Ascending aorta (tissue), 2 donors: ENCODE measurements at regions not wholly inside any gene's neighbourhood (a gene's known extent, or its start where the extent isn't known, plus 50 kb on each side); places are given as distances from the start of the nearest gene placed in this dataset.

Source experiments
- DNase-seq, 2 donors: peaks; one replicate each; pipeline ENCODE4 v3.0.0-alpha.2; 2019; ENCODE audit warnings: low spot score in 2 of 2
- H3K27ac ChIP-seq, 2 donors: fragments of 200-600 bp; sonication (generic); one replicate each; pipeline ENCODE4 v1.5.1; 2016 to 2017; ENCODE audit warnings: mild to moderate bottlenecking in 1 of 2
- H3K27me3 ChIP-seq: fragments of 200-600 bp; sonication (generic); one replicate; pipeline ENCODE4 v1.5.1; 2017
- H3K36me3 ChIP-seq, 2 donors: fragments of 200-600 bp; sonication (generic); one replicate each; pipeline ENCODE4 v1.5.1; 2016
- H3K4me1 ChIP-seq, 2 donors: fragments of 200-600 bp; sonication (generic); one replicate each; pipeline ENCODE4 v1.5.1; 2016 to 2017; ENCODE audit warnings: mild to moderate bottlenecking in 1 of 2
- H3K4me3 ChIP-seq, 2 donors: fragments of 200-600 bp; sonication (generic); one replicate each; pipeline ENCODE4 v1.5.1; 2016 to 2017; ENCODE audit warnings: mild to moderate bottlenecking in 1 of 2
- H3K9me3 ChIP-seq, 2 donors: fragments of 200-600 bp; sonication (generic); one replicate each; pipeline ENCODE4 v1.5.1; 2016
- CTCF ChIP-seq, 3 experiments: fragments of 200-600 bp in 2 of 3; fragments of 450-650 bp in 1 of 3; sonication (generic) in 2 of 3; IDR thresholded peaks; one replicate each; pipeline ENCODE4 v1.5.1; 2016 to 2019; ENCODE audit warnings: antibody characterized with exemption in 3 of 3, mild to moderate bottlenecking in 1 of 3, moderate library complexity in 1 of 3
- intact Hi-C: fragments of 100-400 bp; cut with DNase I; formaldehyde crosslinking; loops from one replicate; pipeline ENCODE4 v1.15.1; 2023

DNA sequence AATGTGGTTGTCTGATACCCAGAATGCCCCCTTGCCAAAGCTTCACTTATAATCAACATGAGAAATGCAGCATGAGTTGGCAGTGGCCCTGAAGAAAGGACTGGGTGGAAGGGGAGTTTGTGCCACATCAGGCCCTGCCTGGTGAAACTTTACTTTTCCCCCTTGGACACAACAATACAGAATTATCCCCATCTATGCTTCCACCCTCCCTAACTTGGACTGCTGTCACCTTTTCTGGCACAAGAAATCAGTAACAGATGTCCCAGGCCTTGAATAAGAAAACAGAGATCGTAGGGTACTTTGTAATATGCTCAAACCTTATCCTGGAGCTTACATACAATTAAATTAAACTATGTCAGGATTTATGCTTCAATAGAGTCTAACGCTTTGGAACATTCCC, 128.9 kb upstream of the SATB2 start:
- intact Hi-C loops, result no loop called here
- no peak for DNase-seq
- no peak for TF ChIP-seq CTCF (IDR thresholded peaks at IDR 0.05)
- no peaks in the 10 kb centered on the region for H3K9me3 ChIP-seq
- no peak overlapping the region for H3K4me3 ChIP-seq
- H3K36me3 ChIP-seq, result no peaks in the 10 kb centered on the region
- no peaks in the 10 kb centered on the region for H3K27me3 ChIP-seq
- no peak overlapping the region for H3K27ac ChIP-seq
- H3K4me1 ChIP-seq, result no peaks in the 10 kb centered on the region

DNA sequence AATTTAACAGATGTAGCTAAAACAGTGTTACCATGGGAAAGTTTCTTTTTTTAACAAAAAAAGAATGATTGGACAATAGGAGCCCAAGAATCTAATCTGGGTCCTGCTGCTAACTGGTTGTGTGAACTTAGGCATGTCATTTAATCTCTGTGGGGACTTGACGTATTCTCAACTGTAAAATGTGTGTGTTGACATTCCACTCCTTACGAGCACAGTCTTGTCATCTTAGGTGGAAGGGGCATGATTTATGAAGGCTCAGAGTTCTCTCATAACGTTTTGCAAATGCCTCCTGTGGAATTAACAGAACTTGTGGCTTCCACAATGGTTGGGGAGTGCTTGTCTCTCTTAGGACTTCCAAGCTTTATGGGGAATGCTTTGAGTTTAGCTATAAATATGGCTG, 125.9 kb upstream of the SATB2 start:
- no peak for DNase-seq
- Histone ChIP-seq H3K4me3 (no peak overlapping the region), H3K4me1 (no peaks in the 10 kb centered on the region), H3K27ac (no peak overlapping the region), H3K9me3 (no peaks in the 10 kb centered on the region), H3K36me3 (no peaks in the 10 kb centered on the region), H3K27me3 (no peaks in the 10 kb centered on the region)
- intact Hi-C loops, result no loop called here
- TF ChIP-seq CTCF (IDR thresholded peaks at IDR 0.05), result no peak

DNA sequence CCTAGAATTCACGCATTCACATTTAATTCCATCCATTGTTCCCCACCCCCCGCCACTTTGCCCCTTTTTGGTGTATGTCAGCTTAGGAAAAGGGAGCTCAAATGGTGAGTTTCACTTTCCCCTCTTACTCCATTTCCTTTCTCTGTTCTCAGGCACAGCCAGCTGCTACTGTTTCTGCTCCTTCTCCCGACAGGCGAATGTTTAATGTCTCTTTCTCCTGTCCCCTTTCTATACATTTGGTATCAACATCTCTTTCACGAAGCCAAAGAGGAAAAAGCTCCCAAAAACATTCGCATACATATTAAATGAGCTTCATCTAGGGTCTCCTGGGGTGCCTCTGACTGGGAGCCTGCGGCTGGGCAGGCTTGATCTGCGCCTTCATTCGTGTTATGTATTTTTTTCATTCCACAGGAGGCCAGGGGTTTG, 124.2 kb upstream of the SATB2 start:
- H3K4me3 ChIP-seq, result peak overlapping the region; percentile 14 to 23
- H3K9me3 ChIP-seq, result no peaks in the 10 kb centered on the region
- TF ChIP-seq CTCF (IDR thresholded peaks at IDR 0.05), result no peak
- intact Hi-C loops, result no loop called here
- no peak for DNase-seq
- H3K27me3 ChIP-seq, result no peaks in the 10 kb centered on the region
- no peaks in the 10 kb centered on the region for H3K4me1 ChIP-seq
- no peaks in the 10 kb centered on the region for H3K36me3 ChIP-seq
- no peak overlapping the region for H3K27ac ChIP-seq

GRCh38 chr2:199581408-199581807, 123.7 kb upstream of the SATB2 start:
- no peaks in the 10 kb centered on the region for H3K27me3 ChIP-seq
- no peaks in the 10 kb centered on the region for H3K9me3 ChIP-seq
- H3K27ac ChIP-seq, result no peak overlapping the region
- DNase-seq, result no peak
- intact Hi-C loops, result no loop called here
- H3K4me3 ChIP-seq, result peak overlapping the region; percentile 14 to 23
- H3K4me1 ChIP-seq, result no peaks in the 10 kb centered on the region
- no peak for TF ChIP-seq CTCF (IDR thresholded peaks at IDR 0.05)
- no peaks in the 10 kb centered on the region for H3K36me3 ChIP-seq

GRCh38 chr2:199575416-199575815, 117.7 kb upstream of the SATB2 start:
- intact Hi-C loops, result no loop called here
- no peaks in the 10 kb centered on the region for H3K9me3 ChIP-seq
- no peaks in the 10 kb centered on the region for H3K36me3 ChIP-seq
- no peak for DNase-seq
- no peak overlapping the region for H3K4me3 ChIP-seq
- TF ChIP-seq CTCF (IDR thresholded peaks at IDR 0.05), result no peak
- H3K27ac ChIP-seq, result no peak overlapping the region
- H3K27me3 ChIP-seq, result no peaks in the 10 kb centered on the region
- no peaks in the 10 kb centered on the region for H3K4me1 ChIP-seq

DNA sequence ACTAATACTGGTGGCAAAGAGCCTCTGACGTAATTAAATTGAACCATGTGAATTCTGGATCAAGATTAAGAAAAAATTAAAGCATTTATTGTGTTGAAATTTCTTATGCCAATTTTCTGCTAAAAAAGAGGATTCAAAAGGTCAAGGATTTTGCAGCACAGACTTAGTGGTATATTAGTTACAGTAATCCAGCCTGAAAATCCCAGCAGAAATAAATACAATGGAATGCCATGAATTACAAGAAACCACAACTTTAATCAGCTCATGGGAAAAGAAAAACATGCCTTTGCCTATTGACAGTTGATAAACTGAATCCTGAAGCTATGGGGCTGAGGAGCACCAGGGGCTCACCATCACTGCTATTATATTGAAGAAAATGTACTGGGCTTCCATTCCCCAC, 114.8 kb upstream of the SATB2 start:
- no peak for TF ChIP-seq CTCF (IDR thresholded peaks at IDR 0.05)
- Histone ChIP-seq H3K4me3 (no peak overlapping the region), H3K27ac (no peak overlapping the region), H3K9me3 (no peaks in the 10 kb centered on the region), H3K36me3 (no peaks in the 10 kb centered on the region), H3K4me1 (no peaks in the 10 kb centered on the region), H3K27me3 (no peaks in the 10 kb centered on the region)
- intact Hi-C loops, result no loop called here
- DNase-seq, result no peak
